GM12864 (cell line): ENCODE measurements at regions not wholly inside any gene's neighbourhood (a gene's known extent, or its start where the extent isn't known, plus 50 kb on each side); places are given as distances from the start of the nearest gene placed in this dataset.
A peak's percentile ranks its signal among the peaks of the same experiment; 100 is the strongest.

ENCODE experiments used
- DNase-seq: peaks from one replicate; pipeline ENCODE4 v3.0.0-alpha.2; 2011; ENCODE audit warnings: low read depth
- H3K4me3 ChIP-seq: 2 replicates; pipeline ENCODE4 v1.5.1; 2011; ENCODE audit warnings: mild to moderate bottlenecking, low read depth, low read length, control low read depth
- TF ChIP-seq, protein P1 (sequence below): IDR thresholded peaks from 2 replicates; pipeline ENCODE4 v1.5.1; 2011; ENCODE audit warnings: low read depth, mild to moderate bottlenecking, moderate library complexity, low read length, control low read depth, inconsistent platforms; ENCODE audit errors: missing control alignments

- no peak for DNase-seq
- TF ChIP-seq, protein P1, sequence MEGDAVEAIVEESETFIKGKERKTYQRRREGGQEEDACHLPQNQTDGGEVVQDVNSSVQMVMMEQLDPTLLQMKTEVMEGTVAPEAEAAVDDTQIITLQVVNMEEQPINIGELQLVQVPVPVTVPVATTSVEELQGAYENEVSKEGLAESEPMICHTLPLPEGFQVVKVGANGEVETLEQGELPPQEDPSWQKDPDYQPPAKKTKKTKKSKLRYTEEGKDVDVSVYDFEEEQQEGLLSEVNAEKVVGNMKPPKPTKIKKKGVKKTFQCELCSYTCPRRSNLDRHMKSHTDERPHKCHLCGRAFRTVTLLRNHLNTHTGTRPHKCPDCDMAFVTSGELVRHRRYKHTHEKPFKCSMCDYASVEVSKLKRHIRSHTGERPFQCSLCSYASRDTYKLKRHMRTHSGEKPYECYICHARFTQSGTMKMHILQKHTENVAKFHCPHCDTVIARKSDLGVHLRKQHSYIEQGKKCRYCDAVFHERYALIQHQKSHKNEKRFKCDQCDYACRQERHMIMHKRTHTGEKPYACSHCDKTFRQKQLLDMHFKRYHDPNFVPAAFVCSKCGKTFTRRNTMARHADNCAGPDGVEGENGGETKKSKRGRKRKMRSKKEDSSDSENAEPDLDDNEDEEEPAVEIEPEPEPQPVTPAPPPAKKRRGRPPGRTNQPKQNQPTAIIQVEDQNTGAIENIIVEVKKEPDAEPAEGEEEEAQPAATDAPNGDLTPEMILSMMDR: no peak
- no peak overlapping the region for H3K4me3 ChIP-seq
These were observed 748.8 kb upstream of the CCDC54 start for GRCh38 chr3:106628407-106628806.

- no peak overlapping the region for H3K4me3 ChIP-seq
- peak; percentile 37 for DNase-seq
- TF ChIP-seq, protein P1: no peak
These were observed 747.9 kb upstream of the CCDC54 start for GRCh38 chr3:106629215-106629832.

GRCh38 chr3:106631373-106632108 is 745.7 kb upstream of the CCDC54 start:
- H3K4me3 ChIP-seq: no peak overlapping the region
- no peak for DNase-seq
- TF ChIP-seq, protein P1: no peak

- no peak overlapping the region for H3K4me3 ChIP-seq
- TF ChIP-seq, protein P1: no peak
- no peak for DNase-seq
These were observed 742.0 kb upstream of the CCDC54 start for GRCh38 chr3:106635271-106635670.

- TF ChIP-seq, protein P1: no peak
- no peak for DNase-seq
- H3K4me3 ChIP-seq: no peak overlapping the region
These were observed 741.4 kb upstream of the CCDC54 start for GRCh38 chr3:106635826-106636225.

- DNase-seq: no peak
- TF ChIP-seq, protein P1: no peak
- H3K4me3 ChIP-seq: no peak overlapping the region
These were observed 736.9 kb upstream of the CCDC54 start for GRCh38 chr3:106640353-106640752.
